ENCODE measurements at regions not wholly inside any gene's neighbourhood (a gene's known extent, or its start where the extent isn't known, plus 50 kb on each side); places are given as distances from the start of the nearest gene placed in this dataset.

DNA sequence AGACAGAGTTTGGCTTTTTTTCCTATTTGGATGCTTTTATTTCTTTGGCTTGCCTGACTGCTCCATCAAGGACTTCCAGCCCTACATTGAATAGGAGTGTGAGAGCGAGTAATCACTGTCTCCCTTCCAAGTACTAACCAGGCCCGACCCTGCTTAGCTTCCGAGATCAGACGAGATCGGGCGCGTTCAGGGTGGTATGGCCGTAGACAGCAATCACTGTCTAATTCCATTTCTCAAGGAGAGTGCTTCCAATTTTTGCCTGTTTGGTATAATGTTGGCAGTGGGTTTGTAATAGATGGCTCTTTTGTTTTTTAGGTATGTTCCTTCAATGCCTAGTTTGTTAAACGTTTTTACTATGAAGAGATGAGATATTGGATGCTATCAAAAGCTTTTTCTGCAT is 125.0 kb upstream of the PEX5L start:
- no peak for ATAC-seq
- H3K4me1 Mint-ChIP-seq (ENCODE audit: low read depth), result no peaks in the 10 kb centered on the region
- no peak for DNase-seq
- intact Hi-C loops (cut with micrococcal nuclease), result no loop called here
- H3K36me3 Mint-ChIP-seq (ENCODE audit: low read depth), result no peaks in the 10 kb centered on the region
- TF ChIP-seq, protein P1, sequence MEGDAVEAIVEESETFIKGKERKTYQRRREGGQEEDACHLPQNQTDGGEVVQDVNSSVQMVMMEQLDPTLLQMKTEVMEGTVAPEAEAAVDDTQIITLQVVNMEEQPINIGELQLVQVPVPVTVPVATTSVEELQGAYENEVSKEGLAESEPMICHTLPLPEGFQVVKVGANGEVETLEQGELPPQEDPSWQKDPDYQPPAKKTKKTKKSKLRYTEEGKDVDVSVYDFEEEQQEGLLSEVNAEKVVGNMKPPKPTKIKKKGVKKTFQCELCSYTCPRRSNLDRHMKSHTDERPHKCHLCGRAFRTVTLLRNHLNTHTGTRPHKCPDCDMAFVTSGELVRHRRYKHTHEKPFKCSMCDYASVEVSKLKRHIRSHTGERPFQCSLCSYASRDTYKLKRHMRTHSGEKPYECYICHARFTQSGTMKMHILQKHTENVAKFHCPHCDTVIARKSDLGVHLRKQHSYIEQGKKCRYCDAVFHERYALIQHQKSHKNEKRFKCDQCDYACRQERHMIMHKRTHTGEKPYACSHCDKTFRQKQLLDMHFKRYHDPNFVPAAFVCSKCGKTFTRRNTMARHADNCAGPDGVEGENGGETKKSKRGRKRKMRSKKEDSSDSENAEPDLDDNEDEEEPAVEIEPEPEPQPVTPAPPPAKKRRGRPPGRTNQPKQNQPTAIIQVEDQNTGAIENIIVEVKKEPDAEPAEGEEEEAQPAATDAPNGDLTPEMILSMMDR (IDR thresholded peaks at IDR 0.05), result no peak
- H3K4me3 Mint-ChIP-seq, result no peak overlapping the region
- ChIA-PET POLR2A (no interaction called here), CTCF (no interaction called here)
- no peak overlapping the region for H3K27ac Mint-ChIP-seq
- H3K27me3 Mint-ChIP-seq, result no peaks in the 10 kb centered on the region
- H3K9me3 Mint-ChIP-seq, result peaks cover 6% of the 10 kb centered on the region

DNA sequence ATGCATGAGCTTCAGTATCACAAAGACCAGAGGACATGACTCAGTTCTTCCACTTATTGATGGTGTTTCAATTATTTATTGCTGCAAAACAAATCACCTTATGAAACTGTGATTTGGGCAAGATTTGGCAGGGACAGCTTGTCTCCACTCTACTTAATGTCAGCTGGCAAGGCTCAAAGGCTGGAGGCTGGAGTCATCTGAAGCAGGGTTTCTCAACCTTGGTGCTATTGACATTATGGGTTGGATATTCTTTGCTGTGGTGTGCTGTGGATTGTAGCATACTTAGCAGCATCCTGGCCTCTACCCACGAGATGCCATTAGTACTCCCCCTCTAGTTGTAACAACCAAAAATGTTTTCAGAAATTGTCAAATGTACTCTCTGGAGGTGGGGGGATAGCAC is 138.8 kb upstream of the PEX5L start:
- POLR2A ChIA-PET, result no interaction called here
- Mint-ChIP-seq H3K27me3 (no peaks in the 10 kb centered on the region), H3K4me1 (ENCODE audit: low read depth) (no peaks in the 10 kb centered on the region), H3K36me3 (ENCODE audit: low read depth) (no peaks in the 10 kb centered on the region), H3K4me3 (no peak overlapping the region), H3K27ac (no peak overlapping the region), H3K9me3 (no peaks in the 10 kb centered on the region)
- no peak for DNase-seq
- ATAC-seq, result no peak
- intact Hi-C loops (cut with micrococcal nuclease), result no loop called here
- TF ChIP-seq, protein P1 (IDR thresholded peaks at IDR 0.05), result no peak
- CTCF ChIA-PET, result no interaction called here

DNA sequence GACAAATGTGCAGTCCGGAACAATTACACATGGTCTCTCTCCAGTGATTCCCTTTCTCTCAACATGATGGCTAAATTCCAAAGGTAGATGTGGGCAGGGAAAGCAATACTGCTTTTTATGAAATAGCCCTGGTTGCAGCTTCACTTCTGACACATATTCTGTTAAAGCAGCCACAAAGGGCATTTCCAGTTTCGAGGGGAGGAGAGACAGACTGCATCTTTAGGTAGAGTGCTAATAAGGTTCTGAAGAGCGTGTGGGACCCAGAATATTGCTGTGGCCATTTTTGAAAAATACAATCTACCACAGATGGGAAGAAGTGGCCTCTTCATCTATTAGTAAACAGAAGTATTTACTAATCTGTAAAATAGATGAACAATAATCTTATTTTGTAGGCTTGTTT is 139.3 kb upstream of the PEX5L start:
- intact Hi-C loops (cut with micrococcal nuclease), result no loop called here
- Mint-ChIP-seq H3K4me1 (ENCODE audit: low read depth) (no peaks in the 10 kb centered on the region), H3K36me3 (ENCODE audit: low read depth) (no peaks in the 10 kb centered on the region), H3K27ac (no peak overlapping the region), H3K27me3 (peaks cover 2% of the 10 kb centered on the region), H3K4me3 (no peak overlapping the region), H3K9me3 (no peaks in the 10 kb centered on the region)
- DNase-seq (no peak), ATAC-seq (no peak)
- POLR2A ChIA-PET, result no interaction called here
- CTCF ChIA-PET, result no interaction called here
- TF ChIP-seq, protein P1 (IDR thresholded peaks at IDR 0.05), result no peak

DNA sequence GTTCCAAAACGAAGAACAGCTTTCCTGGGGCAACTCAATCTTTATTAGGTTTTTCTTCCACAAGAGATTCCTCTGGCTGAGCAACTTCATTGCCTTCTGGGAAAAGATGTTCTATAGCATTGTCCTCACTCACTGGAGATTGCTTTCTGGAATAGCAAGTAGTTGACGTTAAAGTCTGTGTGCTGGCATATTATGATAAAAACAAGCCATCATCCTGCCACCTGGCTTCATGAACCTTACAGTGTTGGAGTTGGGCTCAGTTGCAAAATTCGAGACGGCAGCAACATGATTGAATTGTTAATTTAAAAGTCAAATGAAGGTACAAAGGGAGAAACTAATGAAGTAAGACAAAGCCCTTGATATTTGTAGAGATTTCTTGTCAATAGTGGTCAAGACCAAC is 140.5 kb upstream of the PEX5L start:
- Mint-ChIP-seq H3K27me3 (peaks cover 2% of the 10 kb centered on the region), H3K4me1 (ENCODE audit: low read depth) (no peaks in the 10 kb centered on the region), H3K27ac (no peak overlapping the region), H3K9me3 (no peaks in the 10 kb centered on the region), H3K36me3 (ENCODE audit: low read depth) (no peaks in the 10 kb centered on the region), H3K4me3 (no peak overlapping the region)
- TF ChIP-seq, protein P1 (IDR thresholded peaks at IDR 0.05), result no peak
- no peak for ATAC-seq
- POLR2A ChIA-PET, result no interaction called here
- no peak for DNase-seq
- intact Hi-C loops (cut with micrococcal nuclease), result no loop called here
- CTCF ChIA-PET, result no interaction called here

DNA sequence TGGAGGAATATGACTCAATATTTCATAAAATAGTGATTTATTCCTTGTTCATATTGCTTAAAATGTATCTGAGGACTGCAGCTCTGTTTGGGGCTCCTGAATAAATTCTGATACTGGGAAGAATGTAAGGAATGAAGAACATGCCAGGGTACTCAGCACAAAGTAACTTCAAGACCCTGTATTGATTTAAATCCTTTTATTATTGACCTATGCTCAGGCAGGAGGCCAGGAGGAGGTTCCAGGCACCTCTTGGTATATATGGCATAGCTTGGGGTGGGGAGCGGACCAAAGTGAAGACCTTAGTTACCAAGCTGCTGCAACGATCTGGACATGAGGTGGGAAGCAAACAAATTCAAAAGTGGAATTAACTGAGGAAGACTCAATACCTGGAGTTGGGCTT is 142.8 kb upstream of the PEX5L start:
- Mint-ChIP-seq H3K27ac (no peak overlapping the region), H3K9me3 (no peaks in the 10 kb centered on the region), H3K4me3 (no peak overlapping the region), H3K36me3 (ENCODE audit: low read depth) (no peaks in the 10 kb centered on the region), H3K27me3 (peaks cover 2% of the 10 kb centered on the region), H3K4me1 (ENCODE audit: low read depth) (no peaks in the 10 kb centered on the region)
- CTCF ChIA-PET, result no interaction called here
- TF ChIP-seq, protein P1 (IDR thresholded peaks at IDR 0.05), result no peak
- intact Hi-C loops (cut with micrococcal nuclease), result no loop called here
- no peak for ATAC-seq
- no peak for DNase-seq
- POLR2A ChIA-PET, result no interaction called here
